ENCODE measurements at regions not wholly inside any gene's neighbourhood (a gene's known extent, or its start where the extent isn't known, plus 50 kb on each side); places are given as distances from the start of the nearest gene placed in this dataset.
"Not testable (repeated sequence)": the region's sequence is repeated elsewhere in the genome, so short reads cannot be mapped to it uniquely, and the experiment has no call there.

GRCh38 chr16:75928295-75928694, 202.0 kb upstream of the CPHXL start:
- no peak for DNase-seq

DNA sequence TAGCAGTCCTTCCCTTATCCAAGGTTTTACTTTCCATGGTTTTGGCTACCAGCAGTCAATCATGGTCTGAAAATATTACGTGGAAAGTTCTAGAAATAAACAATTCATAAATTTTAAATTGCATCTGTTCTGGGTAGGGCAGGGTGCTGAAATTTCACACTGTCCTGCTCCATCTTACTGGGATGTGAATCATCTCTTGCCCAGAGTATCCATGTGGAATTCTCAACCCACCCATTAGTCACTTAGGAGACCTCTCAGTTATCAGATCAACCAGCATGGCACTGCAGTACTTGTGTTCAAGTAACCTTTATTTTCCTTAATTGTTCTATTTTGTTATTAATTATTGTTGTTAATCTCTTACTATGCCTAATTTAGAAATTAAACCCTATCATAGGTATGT, 202.8 kb upstream of the CPHXL start:
- no peak for DNase-seq

GRCh38 chr16:75931043-75931442, 204.8 kb upstream of the CPHXL start:
- DNase-seq: no peak

DNA sequence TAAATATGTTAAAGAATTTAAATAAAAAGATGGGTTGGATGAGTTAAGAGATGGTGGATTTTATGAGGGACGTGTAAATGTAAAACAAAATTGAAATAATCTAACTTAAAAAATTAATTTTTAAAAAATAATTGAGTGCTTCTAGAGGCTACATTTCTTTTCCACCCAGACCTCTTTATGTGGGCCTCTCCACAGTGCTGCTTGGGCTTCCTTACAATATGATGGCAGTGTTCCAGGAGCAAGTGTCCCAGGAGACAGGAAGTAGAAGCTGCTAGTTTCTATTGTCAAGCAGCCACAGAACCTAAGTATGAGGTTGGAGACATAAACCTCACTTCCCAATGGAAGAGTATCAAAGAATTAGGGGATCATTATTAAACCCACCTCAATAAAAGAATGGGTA, 205.7 kb upstream of the CPHXL start:
- no peak for DNase-seq

DNA sequence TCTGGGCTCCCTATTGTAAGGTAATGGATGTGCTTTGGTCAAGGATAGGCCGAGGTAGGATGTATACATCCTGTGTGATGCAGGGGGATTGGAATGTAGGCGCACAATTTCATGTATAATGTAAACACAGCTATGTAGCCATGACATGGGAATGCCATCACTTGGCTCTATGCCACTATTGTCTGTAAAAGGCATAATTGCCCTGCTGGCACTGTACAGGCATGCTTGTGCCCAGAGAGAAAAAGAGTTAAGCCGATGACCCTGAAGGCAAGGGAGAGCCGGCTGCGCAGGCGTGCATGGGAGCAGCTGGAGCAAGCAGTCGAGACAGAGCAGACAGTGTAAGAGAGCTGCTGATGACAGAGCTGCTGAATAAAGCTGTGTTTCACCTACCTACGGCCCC, 212.5 kb upstream of the CPHXL start:
- no peak for DNase-seq

- no peak for DNase-seq
Measured at GRCh38 chr16:75942351-75942750, 216.1 kb upstream of the CPHXL start.

GRCh38 chr16:75942936-75943335, 216.6 kb upstream of the CPHXL start:
- no peak for DNase-seq

DNA sequence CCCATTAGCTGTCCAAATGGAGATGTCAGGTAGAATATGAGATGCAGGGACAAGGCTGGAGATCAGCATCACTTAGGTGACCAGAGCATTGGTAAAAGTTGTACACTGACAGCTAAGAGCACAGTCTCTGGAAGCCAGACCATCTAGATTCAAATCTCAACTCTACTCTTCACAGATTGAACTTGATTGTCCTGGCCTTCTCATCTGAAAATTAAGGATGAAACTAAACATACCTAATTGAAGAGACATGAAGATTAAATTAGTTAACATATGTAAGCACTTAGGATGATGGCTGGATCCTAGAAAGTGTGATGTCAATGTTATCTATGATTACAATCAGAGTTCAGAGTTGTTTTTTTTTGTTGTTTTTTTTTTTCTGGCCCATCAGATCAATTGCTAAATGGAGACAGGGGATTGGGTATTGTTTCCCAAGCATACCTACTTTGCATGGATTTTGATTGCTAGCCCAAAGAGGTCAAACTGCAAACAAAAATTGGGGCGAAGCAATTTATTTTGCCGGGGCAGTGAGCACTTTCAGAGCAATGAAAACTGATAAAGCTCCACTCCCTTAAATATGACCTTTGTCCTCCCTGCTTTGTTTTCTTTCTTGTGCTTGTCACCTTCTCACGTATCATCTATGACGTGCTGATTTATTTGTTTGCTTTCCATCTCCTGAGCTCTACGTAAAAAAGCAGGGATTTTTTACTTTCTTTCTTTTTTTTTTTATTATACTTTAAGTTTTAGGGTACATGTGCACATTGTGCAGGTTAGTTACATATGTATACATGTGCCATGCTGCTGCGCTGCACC, 217.6 kb upstream of the CPHXL start:
- no peak for DNase-seq

DNA sequence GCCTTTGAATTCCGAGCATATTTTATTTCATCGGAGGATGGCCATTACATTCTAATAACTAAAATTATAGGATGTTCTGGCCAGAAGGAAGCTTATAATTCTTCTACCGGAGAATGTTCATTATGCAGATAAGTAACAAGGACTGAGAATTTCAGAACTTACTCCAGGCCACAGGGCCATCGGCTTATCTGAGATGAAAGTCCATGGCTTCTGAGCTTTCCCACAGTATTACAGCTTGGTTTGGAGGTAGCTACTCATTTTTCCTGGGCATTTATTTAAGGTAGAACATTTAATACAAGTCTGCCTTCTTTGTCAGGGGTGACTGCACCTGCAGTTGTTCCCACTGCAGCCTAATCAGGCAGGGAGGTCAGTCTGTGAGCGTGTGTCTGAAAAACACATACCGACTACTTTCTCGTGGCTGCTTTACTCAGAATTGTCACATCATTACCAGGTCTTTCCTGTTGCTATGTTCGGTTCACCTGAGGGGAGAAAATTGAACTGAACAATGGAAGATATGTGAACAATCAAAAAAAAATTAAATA, 219.7 kb upstream of the CPHXL start:
- DNase-seq: no peak

- no peak for DNase-seq
Measured at GRCh38 chr16:75947626-75948239, 221.4 kb upstream of the CPHXL start.

DNA sequence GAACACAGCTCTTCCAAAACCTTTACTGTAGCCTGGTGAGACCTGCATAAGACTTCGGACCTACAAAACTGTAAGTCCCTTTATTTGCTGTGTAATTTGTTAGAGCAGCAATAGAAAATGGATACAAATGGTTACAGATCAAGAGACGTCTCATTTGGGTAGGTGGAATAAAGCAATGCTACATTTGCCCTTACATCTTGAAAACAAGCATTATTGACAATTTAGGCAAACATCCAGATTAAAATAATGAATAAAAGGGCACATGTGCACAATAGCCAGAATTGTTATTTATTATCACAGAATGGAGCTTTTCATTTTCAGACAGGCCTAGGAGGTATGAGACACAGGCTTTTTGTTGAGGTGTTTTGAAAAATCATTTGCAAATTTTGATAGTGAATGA, 222.2 kb upstream of the CPHXL start:
- no peak for DNase-seq

- DNase-seq: no peak
Measured at GRCh38 chr16:75948886-75949285, 222.6 kb upstream of the CPHXL start.

DNA sequence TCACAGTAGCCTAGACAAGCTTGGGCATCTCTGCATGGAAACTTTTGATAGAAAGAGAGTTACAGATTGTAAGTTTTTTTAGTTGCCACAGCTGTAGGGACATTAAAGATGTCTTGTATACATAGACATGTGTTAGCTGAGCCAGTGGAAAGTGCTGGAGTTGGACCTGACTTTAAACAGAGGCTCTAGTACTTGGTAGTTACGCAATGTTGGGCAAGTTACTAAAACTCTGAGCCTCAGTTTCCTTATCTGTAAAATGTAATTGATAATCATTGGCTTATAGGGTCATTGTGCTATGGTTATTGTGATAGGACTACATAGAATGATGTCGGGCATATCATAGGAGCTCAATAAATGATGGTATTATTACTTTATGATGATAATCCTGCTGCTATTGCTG, 225.8 kb upstream of the CPHXL start:
- DNase-seq: no peak

DNA sequence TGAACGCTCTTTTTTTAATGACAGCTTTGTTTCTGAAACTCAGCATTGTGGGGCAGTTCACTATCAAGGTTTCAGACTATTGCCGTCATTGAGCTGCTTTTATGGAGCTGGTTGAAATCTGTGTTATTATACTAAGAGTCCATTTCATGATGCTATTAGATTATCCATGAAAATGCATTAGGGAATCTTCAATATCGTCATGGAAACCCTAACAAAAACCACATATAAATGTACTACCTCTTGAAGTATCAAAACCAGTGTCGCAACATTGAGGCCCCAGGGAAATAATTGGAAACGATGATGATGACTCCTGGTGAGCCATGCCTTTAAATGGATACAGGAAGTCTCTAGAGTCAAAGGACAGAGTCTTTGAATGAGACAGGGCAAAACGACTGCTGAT, 231.6 kb upstream of the CPHXL start:
- no peak for DNase-seq

DNA sequence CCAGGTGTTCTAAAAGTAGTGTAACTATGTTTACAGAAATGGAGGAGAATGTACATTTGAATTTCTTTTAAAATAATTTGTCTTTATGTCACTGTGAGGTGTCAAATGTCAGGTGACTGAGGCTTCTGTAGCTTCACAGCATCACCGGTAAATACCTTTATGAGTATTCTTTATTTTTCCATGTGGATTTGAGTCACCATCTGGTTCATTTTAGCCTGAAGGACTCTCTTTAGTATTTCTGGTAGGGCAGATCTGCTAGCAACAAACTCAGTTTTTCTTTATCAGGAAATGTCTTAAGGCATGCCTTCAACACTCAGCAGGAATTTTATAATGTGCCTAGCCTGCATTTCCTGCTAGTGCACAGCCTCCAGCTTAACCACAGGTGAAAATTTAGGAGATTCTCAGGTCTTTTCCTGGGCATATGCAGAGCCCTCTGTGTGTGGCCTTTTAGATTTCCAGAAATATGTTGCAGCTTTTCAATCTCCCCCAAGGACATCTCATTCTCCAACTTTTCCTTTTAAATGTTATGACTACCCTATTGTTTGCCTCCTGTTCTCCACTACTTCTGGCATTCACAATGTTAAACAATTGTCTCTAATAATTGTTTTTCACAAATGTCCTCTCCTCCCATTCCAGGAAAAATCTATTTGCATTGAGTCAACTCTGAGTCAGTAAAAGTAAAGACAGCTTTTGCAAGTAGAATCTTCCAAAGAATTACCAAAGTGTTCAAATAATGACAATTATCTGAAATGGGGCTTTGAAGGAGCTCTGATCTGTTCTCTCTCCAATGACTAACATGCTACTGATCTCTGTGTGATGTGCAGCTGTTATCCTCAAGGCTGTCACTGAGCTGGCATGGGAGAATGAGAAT, 239.4 kb upstream of the CPHXL start:
- DNase-seq: no peak

GRCh38 chr16:75969120-75969519, 242.8 kb upstream of the CPHXL start:
- DNase-seq: not testable (repeated sequence)

GRCh38 chr16:75971334-75971733, 245.0 kb upstream of the CPHXL start:
- no peak for DNase-seq

- no peak for DNase-seq
Measured at GRCh38 chr16:75983296-75983695, 257.0 kb upstream of the CPHXL start.

DNA sequence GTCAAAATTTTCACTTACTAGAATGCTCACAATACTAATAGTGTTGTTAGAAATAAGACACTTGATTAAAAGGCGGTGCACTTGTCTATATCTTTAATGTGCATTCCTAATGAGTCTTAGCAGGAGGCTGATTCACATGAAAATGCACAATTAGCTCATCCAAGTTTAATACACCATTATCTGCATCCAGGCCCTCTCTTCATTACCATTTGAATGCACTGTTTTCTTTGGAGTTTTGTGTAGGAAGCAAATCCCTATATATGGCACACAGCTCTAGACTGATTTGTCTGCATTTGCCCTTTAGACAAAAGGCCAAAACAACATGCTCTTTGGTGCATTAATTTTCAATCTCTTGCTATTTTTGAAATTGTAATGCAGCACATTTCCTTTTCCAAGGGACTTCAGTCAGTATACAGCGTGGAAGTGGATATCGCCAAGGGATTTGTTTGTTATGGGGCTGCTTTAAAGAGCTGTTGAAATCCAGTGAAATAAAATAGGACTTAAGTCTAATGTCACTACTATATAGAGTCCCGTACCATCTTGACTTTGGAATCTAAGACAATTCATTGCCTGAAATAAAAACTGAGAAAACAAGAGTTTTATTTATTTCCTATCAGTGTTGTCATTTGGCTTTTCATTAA, 257.6 kb upstream of the CPHXL start:
- DNase-seq: no peak

DNA sequence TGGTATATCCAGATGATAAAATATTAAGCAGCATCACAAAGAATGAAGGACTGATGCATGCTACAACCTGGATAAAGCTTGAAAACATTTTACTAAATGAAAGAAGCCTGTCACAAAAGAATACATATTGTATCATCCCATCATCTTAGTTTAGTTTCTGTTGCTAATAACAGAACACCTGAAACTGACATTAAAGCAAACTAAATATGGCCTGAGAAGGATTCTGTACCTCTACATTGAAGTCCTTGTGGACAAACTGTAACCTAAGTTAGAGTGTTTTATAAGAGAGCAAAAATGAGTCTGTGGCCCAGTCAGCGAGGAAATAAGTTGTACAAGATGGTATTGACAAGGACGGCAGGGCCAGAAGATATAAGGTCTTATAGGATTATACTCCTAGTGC, 261.0 kb upstream of the CPHXL start:
- DNase-seq: no peak

- DNase-seq: no peak
Measured at GRCh38 chr16:75996491-75996890, 270.2 kb upstream of the CPHXL start.

DNA sequence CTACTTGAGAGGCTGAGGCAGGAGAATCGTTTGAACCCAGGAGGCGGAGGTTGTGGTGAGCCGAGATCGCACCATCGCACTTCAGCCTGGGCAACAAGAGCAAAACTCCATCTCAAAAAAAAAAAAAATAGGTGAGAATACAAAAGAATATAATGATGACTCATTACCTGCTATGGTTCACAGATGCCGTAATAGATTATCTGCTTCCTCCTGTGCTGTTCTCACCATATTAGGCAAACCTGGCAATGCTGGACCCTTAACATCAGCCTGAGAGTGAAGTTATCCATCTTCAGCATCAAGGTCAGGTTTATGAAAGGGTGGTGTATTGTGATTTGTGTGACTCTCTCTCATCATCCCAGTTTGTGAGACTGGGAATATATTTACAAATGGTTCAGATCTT, 271.3 kb upstream of the CPHXL start:
- no peak for DNase-seq

DNA sequence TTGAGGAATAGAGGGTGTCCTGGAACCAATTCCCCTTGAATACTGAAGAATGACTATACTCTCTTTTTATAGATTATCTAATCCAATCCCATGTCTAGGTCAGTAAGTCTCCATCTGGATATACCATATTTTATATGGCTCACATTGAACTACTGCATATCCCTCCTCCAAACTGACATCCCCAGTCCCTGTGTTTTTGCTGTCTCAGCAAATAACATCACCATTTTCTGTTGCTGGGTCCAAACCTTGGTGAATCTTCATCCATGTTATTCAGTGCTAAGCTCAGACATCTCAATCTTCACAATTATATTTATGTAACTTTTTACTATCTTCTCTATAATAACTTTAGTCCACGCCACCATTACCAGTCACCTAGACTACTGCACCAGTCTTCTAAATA, 269.6 kb upstream of the CNTNAP4 start:
- no peak for DNase-seq

Measured in NCI-H2029 treated with DMSO at 0.1 percent for 48 hours (cell line).